ENCODE measurements at regions not wholly inside any gene's neighbourhood (a gene's known extent, or its start where the extent isn't known, plus 50 kb on each side); places are given as distances from the start of the nearest gene placed in this dataset.

GRCh38 chr16:10318798-10319500 is 66.9 kb upstream of the ATF7IP2 start:
- no peak overlapping the region for H3K27ac ChIP-seq (ENCODE audit: low read length in 2 of 2)
- H3K9me3 ChIP-seq (ENCODE audit: control extremely low read depth in 1 of 3, control insufficient read depth in 2 of 3, insufficient read depth in 1 of 3, low read length in 2 of 3): no peaks in the 10 kb centered on the region
- 96% methylated on average over 6 of the region's 11 CpGs for WGBS (ENCODE audit: insufficient coverage)
- ATAC-seq (ENCODE audit: low read depth): no peak
- POLR2A ChIA-PET: interaction anchor here (0.7 kb wide), 1 partner anchor 21 kb away, joined by 5 read pairs; no protein-coding TSS in a partner anchor
- TF ChIP-seq CTCF (IDR thresholded peaks at IDR 0.05) (no peak), EZH2 (IDR thresholded peaks at IDR 0.05; ENCODE audit: borderline replicate concordance, insufficient read depth, low read depth, low read length, poor library complexity, severe bottlenecking) (no peak)
- no peak overlapping the region for H3K4me3 ChIP-seq (ENCODE audit: control extremely low read depth in 1 of 5, extremely low read depth in 1 of 5, insufficient read depth in 1 of 5, low read depth in 2 of 5, low read length in 4 of 5)
- no peak overlapping the region for H3K9ac ChIP-seq (ENCODE audit: low read length)
- DNase-seq: no peak
- H3K27me3 Mint-ChIP-seq: no peaks in the 10 kb centered on the region
- peaks cover 4 to 11% of the 10 kb centered on the region in 2 donors for H3K4me1 ChIP-seq (ENCODE audit: control insufficient read depth in 2 of 2, insufficient read depth in 2 of 2, low read length in 2 of 2)
- H3K27me3 ChIP-seq (replicated peaks in 1 of 4; ENCODE audit: control extremely low read depth in 1 of 4, control insufficient read depth in 3 of 4, insufficient read depth in 4 of 4, low read length in 3 of 4): no peaks in the 10 kb centered on the region
- no peaks in the 10 kb centered on the region for H3K79me2 ChIP-seq (ENCODE audit: control insufficient read depth, insufficient read depth, low read length)
- H3K4me1 Mint-ChIP-seq: peaks cover 16% of the 10 kb centered on the region
- no peaks in the 10 kb centered on the region for H4K20me1 ChIP-seq (ENCODE audit: control insufficient read depth, insufficient read depth, low read length, poor library complexity, severe bottlenecking)
- no peaks in the 10 kb centered on the region for H3K36me3 ChIP-seq (replicated peaks in 1 of 2; ENCODE audit: control extremely low read depth in 1 of 2, control insufficient read depth in 1 of 2, extremely low read depth in 1 of 2, insufficient read depth in 2 of 2, low read length in 1 of 2)
- CTCF ChIA-PET: interaction anchor here (6.7 to 8.9 kb wide), 2 partner anchors 62 to 190 kb away, joined by 77 to 230 read pairs; no protein-coding TSS in a partner anchor
- H3K4me2 ChIP-seq (replicated peaks; ENCODE audit: low read depth, low read length, poor library complexity, severe bottlenecking): no peak overlapping the region
- no peak overlapping the region for H2AFZ ChIP-seq (ENCODE audit: insufficient read depth, low read depth, low read length, poor library complexity, severe bottlenecking)
- no peak overlapping the region for H3K4me3 Mint-ChIP-seq
- intact Hi-C loops (cut with micrococcal nuclease): no loop called here
- no peaks in the 10 kb centered on the region for H3K9me3 Mint-ChIP-seq (ENCODE audit: insufficient read depth)
- H3K27ac Mint-ChIP-seq: peak overlapping the region; percentile 47

All from B cell (primary cell).